ENCODE measurements at regions not wholly inside any gene's neighbourhood (a gene's known extent, or its start where the extent isn't known, plus 50 kb on each side); places are given as distances from the start of the nearest gene placed in this dataset.

DNA sequence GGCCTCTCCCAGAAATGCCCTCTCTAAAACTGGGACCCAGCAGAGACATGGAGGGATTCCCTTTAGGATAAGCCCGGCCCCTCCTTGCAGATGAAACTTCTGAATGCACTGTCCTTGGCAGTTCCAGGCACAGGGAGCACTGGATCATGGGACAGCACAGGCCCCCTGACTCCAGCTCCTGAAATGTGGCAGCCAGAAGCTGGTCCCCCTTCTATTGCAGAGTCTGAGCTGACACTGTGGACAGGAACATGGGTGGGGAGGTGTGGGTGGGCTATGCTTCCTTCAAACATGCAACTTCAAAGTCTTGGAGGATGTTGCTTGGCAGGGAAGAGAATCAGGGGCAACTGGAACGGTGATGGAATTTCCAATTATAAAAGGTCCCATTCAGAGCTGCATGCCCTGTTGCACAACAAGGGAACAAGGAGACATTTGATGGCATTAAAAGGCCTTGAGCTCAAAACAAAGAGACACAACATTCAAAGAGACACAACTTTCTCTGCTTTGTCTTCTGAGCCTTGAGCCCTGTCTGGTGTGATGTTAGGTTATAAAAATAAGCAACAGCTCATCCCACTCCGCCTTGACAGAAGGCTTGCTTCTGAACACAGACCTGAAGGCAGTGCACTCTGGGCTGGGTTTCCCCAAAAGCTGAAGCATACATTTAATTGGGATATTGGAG lies 239.0 kb downstream of the OSR1 start:
- no peak overlapping the region for H3K4me2 ChIP-seq (ENCODE audit: low read length)
- no peaks in the 10 kb centered on the region for H3K9me2 ChIP-seq (replicated peaks; ENCODE audit: control insufficient read depth, low read length)
- no peak overlapping the region for H3K4me3 ChIP-seq (ENCODE audit: low read length)
- no peaks in the 10 kb centered on the region for H4K20me1 ChIP-seq (ENCODE audit: control insufficient read depth, insufficient read depth, low read depth, low read length)
- H3K27ac ChIP-seq (ENCODE audit: low read depth, low read length) = no peak overlapping the region
- no peaks in the 10 kb centered on the region for H3F3A ChIP-seq (ENCODE audit: control insufficient read depth, insufficient read depth)
- no peaks in the 10 kb centered on the region for H3K4me1 ChIP-seq (ENCODE audit: control insufficient read depth, low read length)
- H3K27me3 ChIP-seq (ENCODE audit: control insufficient read depth, low read length) = no peaks in the 10 kb centered on the region
- no peak for TF ChIP-seq EZH2phosphoT487 (IDR thresholded peaks at IDR 0.05; ENCODE audit: borderline replicate concordance, low read length)
- TF ChIP-seq, protein P1, sequence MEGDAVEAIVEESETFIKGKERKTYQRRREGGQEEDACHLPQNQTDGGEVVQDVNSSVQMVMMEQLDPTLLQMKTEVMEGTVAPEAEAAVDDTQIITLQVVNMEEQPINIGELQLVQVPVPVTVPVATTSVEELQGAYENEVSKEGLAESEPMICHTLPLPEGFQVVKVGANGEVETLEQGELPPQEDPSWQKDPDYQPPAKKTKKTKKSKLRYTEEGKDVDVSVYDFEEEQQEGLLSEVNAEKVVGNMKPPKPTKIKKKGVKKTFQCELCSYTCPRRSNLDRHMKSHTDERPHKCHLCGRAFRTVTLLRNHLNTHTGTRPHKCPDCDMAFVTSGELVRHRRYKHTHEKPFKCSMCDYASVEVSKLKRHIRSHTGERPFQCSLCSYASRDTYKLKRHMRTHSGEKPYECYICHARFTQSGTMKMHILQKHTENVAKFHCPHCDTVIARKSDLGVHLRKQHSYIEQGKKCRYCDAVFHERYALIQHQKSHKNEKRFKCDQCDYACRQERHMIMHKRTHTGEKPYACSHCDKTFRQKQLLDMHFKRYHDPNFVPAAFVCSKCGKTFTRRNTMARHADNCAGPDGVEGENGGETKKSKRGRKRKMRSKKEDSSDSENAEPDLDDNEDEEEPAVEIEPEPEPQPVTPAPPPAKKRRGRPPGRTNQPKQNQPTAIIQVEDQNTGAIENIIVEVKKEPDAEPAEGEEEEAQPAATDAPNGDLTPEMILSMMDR (IDR thresholded peaks at IDR 0.05; ENCODE audit: low read depth, low read length, poor library complexity, severe bottlenecking) = no peak
- H3K36me3 ChIP-seq (ENCODE audit: control insufficient read depth, low read length) = no peaks in the 10 kb centered on the region
- H3K79me2 ChIP-seq (ENCODE audit: control insufficient read depth, low read length) = no peaks in the 10 kb centered on the region
- no peaks in the 10 kb centered on the region for H3K9me3 ChIP-seq (ENCODE audit: control insufficient read depth, insufficient read depth, low read length)

DNA sequence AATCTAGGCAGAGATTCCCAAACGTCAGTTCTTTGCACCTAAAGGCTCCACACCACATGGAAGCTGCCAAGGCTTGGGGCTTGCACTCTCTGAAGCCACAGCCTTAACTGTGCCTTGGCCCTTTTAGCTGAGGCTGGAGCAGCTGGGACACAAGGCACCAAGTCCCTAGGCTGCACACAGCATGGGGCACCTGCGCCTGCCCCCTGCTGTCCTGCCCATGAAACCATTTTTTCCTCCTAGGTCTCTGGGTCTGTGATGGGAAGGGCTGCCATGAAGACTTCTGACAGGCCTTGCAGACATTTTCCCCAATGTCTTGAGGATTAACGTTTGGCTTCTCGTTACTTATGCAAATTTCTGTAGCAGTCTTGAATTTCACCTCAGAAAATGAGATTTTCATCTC lies 241.5 kb downstream of the OSR1 start:
- Histone ChIP-seq H3K4me3 (ENCODE audit: low read length) (no peak overlapping the region), H3K4me2 (ENCODE audit: low read length) (no peak overlapping the region), H3K27ac (ENCODE audit: low read depth, low read length) (no peak overlapping the region), H4K20me1 (ENCODE audit: control insufficient read depth, insufficient read depth, low read depth, low read length) (no peaks in the 10 kb centered on the region), H3K9me3 (ENCODE audit: control insufficient read depth, insufficient read depth, low read length) (no peaks in the 10 kb centered on the region), H3K27me3 (ENCODE audit: control insufficient read depth, low read length) (no peaks in the 10 kb centered on the region), H3K79me2 (ENCODE audit: control insufficient read depth, low read length) (no peaks in the 10 kb centered on the region), H3K9me2 (replicated peaks; ENCODE audit: control insufficient read depth, low read length) (no peaks in the 10 kb centered on the region), H3F3A (ENCODE audit: control insufficient read depth, insufficient read depth) (no peaks in the 10 kb centered on the region), H3K36me3 (ENCODE audit: control insufficient read depth, low read length) (no peaks in the 10 kb centered on the region), H3K4me1 (ENCODE audit: control insufficient read depth, low read length) (no peaks in the 10 kb centered on the region)
- TF ChIP-seq, protein P1 (IDR thresholded peaks at IDR 0.05; ENCODE audit: low read depth, low read length, poor library complexity, severe bottlenecking) = no peak
- no peak for TF ChIP-seq EZH2phosphoT487 (IDR thresholded peaks at IDR 0.05; ENCODE audit: borderline replicate concordance, low read length)

DNA sequence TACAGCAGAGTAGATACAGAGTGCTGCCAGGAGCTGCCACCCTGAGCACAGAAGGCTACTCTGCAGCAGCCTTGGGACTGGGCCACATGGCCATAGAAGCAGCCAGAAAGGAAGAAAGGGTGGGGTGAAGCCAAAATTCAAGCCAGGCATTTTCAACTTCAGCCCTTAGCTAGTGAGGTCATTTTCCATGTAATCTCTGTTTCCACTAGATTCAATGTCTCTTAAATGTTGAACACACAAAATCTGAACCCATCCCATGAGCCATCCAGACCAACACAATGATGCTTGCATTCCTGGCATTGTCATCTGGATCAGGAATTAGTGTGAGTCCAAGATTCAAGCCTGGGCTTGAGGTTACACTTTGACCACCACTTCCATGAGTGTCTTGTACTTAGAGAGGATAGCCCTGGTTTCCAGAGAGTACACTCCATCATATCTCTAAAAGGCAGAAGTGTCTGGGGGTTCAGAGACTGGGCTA lies 243.6 kb downstream of the OSR1 start:
- Histone ChIP-seq H3F3A (ENCODE audit: control insufficient read depth, insufficient read depth) (no peaks in the 10 kb centered on the region), H3K27ac (ENCODE audit: low read depth, low read length) (no peak overlapping the region), H3K9me2 (replicated peaks; ENCODE audit: control insufficient read depth, low read length) (no peaks in the 10 kb centered on the region), H3K27me3 (ENCODE audit: control insufficient read depth, low read length) (no peaks in the 10 kb centered on the region), H3K4me2 (ENCODE audit: low read length) (no peak overlapping the region), H3K79me2 (ENCODE audit: control insufficient read depth, low read length) (no peaks in the 10 kb centered on the region), H3K4me3 (ENCODE audit: low read length) (no peak overlapping the region), H4K20me1 (ENCODE audit: control insufficient read depth, insufficient read depth, low read depth, low read length) (no peaks in the 10 kb centered on the region), H3K9me3 (ENCODE audit: control insufficient read depth, insufficient read depth, low read length) (no peaks in the 10 kb centered on the region), H3K36me3 (ENCODE audit: control insufficient read depth, low read length) (no peaks in the 10 kb centered on the region), H3K4me1 (ENCODE audit: control insufficient read depth, low read length) (no peaks in the 10 kb centered on the region)
- TF ChIP-seq, protein P1 (IDR thresholded peaks at IDR 0.05; ENCODE audit: low read depth, low read length, poor library complexity, severe bottlenecking) = no peak
- TF ChIP-seq EZH2phosphoT487 (IDR thresholded peaks at IDR 0.05; ENCODE audit: borderline replicate concordance, low read length) = no peak

Measured in DOHH2 (cell line).